Liver (tissue), 8 donors: ENCODE measurements at regions not wholly inside any gene's neighbourhood (a gene's known extent, or its start where the extent isn't known, plus 50 kb on each side); places are given as distances from the start of the nearest gene placed in this dataset.

Experiments
- DNase-seq: peaks from one replicate; pipeline ENCODE4 v3.0.0-alpha.2; 2017; ENCODE audit warnings: low spot score
- H3K27ac ChIP-seq, 2 donors: one replicate each; pipeline ENCODE4 v1.7.0; 2013; ENCODE audit warnings: inconsistent platforms in 2 of 2, low read length in 2 of 2, control low read depth in 1 of 2, low read depth in 1 of 2, mild to moderate bottlenecking in 1 of 2
- H3K27me3 ChIP-seq, 4 donors: one replicate each; pipeline versions ENCODE4 v1.6.1 to v1.7.0; 2013; ENCODE audit warnings: low read length in 3 of 4, inconsistent platforms in 1 of 4, mild to moderate bottlenecking in 1 of 4, moderate library complexity in 1 of 4; ENCODE audit not compliant: control insufficient read depth in 4 of 4, insufficient read depth in 4 of 4
- H3K36me3 ChIP-seq, 4 donors: one replicate each; pipeline versions ENCODE4 v1.6.1 to v1.7.0; 2013; ENCODE audit warnings: low read length in 3 of 4, mild to moderate bottlenecking in 3 of 4, low read depth in 1 of 4, moderate library complexity in 1 of 4; ENCODE audit not compliant: control insufficient read depth in 4 of 4, insufficient read depth in 3 of 4
- H3K4me1 ChIP-seq, 4 donors: one replicate each; pipeline versions ENCODE4 v1.6.1 to v1.7.0; 2013; ENCODE audit warnings: low read length in 3 of 4, mild to moderate bottlenecking in 3 of 4, moderate library complexity in 1 of 4; ENCODE audit not compliant: control insufficient read depth in 4 of 4, insufficient read depth in 4 of 4
- H3K4me3 ChIP-seq, 3 donors: one replicate each; pipeline versions ENCODE4 v1.6.1 to v1.7.0; 2013; ENCODE audit warnings: low read length in 3 of 3, control low read depth in 1 of 3, low read depth in 1 of 3, mild to moderate bottlenecking in 1 of 3
- H3K9ac ChIP-seq, 2 donors: one replicate each; pipeline ENCODE4 v1.7.0; 2013; ENCODE audit warnings: low read length in 2 of 2, mild to moderate bottlenecking in 2 of 2, moderate library complexity in 2 of 2, control low read depth in 1 of 2, low read depth in 1 of 2
- H3K9me3 ChIP-seq, 4 donors: one replicate each; pipeline versions ENCODE4 v1.6.1 to v1.7.0; 2013; ENCODE audit warnings: low read length in 3 of 4; ENCODE audit not compliant: control insufficient read depth in 4 of 4
- ATF3 ChIP-seq: IDR thresholded peaks from 2 replicates; pipeline ENCODE4 v1.6.1; 2016; ENCODE audit warnings: antibody characterized with exemption
- CTCF ChIP-seq: fragments of 150-350 bp; IDR thresholded peaks from 2 replicates; pipeline ENCODE4 v1.5.1; 2017; ENCODE audit warnings: improper control_type of control experiment, low read depth, low read length; ENCODE audit not compliant: missing input control
- EGR1 ChIP-seq, 2 donors: IDR thresholded peaks; 2 replicates each; pipeline ENCODE4 v1.6.1; 2016 to 2018; ENCODE audit warnings: antibody characterized with exemption in 2 of 2, low read depth in 2 of 2
- FOXA1 ChIP-seq: IDR thresholded peaks from 2 replicates; pipeline ENCODE4 v1.6.1; 2016; ENCODE audit warnings: antibody characterized with exemption
- FOXA2 ChIP-seq: IDR thresholded peaks from 2 replicates; pipeline ENCODE4 v1.6.1; 2016; ENCODE audit warnings: antibody characterized with exemption
- GABPA ChIP-seq, 2 donors: IDR thresholded peaks in 1 of 2; conservative IDR thresholded peaks in 1 of 2; 2 replicates each; pipeline ENCODE4 v1.6.1; 2016; ENCODE audit warnings: antibody characterized with exemption in 2 of 2, mild to moderate bottlenecking in 1 of 2, moderate library complexity in 1 of 2
- HNF4A ChIP-seq, 2 donors: conservative IDR thresholded peaks; 2 replicates each; pipeline ENCODE4 v1.6.1; 2016; ENCODE audit warnings: antibody characterized with exemption in 2 of 2, mild to moderate bottlenecking in 2 of 2
- JUND ChIP-seq, 2 donors: IDR thresholded peaks; 2 replicates each; pipeline ENCODE4 v1.6.1; 2016; ENCODE audit warnings: antibody characterized with exemption in 2 of 2
- NR2F2 ChIP-seq: IDR thresholded peaks from 2 replicates; pipeline ENCODE4 v1.6.1; 2016; ENCODE audit warnings: antibody characterized with exemption
- RAD21 ChIP-seq, 2 donors: IDR thresholded peaks; 2 replicates each; pipeline ENCODE4 v1.6.1; 2016; ENCODE audit warnings: antibody characterized with exemption in 2 of 2, mild to moderate bottlenecking in 2 of 2
- RXRA ChIP-seq, 2 donors: IDR thresholded peaks; 2 replicates each; pipeline ENCODE4 v1.6.1; 2017 to 2018; ENCODE audit warnings: antibody characterized with exemption in 2 of 2, mild to moderate bottlenecking in 1 of 2
- SP1 ChIP-seq: IDR thresholded peaks from 2 replicates; pipeline ENCODE4 v1.6.1; 2018; ENCODE audit warnings: antibody characterized with exemption, mild to moderate bottlenecking
- TAF1 ChIP-seq: conservative IDR thresholded peaks from 2 replicates; pipeline ENCODE4 v1.6.1; 2016; ENCODE audit warnings: antibody characterized with exemption, mild to moderate bottlenecking
- YY1 ChIP-seq: IDR thresholded peaks from 2 replicates; pipeline ENCODE4 v1.6.1; 2016; ENCODE audit warnings: antibody characterized with exemption, mild to moderate bottlenecking
- WGBS: extraction: QIAGEN DNeasy Blood & Tissue Kit; methylation state at CpG from one replicate; pipeline ENCODE4 v1.1.7; 2013; 5-methylcytosine and 5-hydroxymethylcytosine counted together
- TF ChIP-seq, protein P1 (sequence below): IDR thresholded peaks from 2 replicates; pipeline ENCODE4 v1.6.1; 2016; ENCODE audit warnings: antibody characterized with exemption
- donor health status: healthy.
- donor health status: healthy.
- donor health status: healthy.
- donor health status: healthy.
- donor health status: healthy.

DNA sequence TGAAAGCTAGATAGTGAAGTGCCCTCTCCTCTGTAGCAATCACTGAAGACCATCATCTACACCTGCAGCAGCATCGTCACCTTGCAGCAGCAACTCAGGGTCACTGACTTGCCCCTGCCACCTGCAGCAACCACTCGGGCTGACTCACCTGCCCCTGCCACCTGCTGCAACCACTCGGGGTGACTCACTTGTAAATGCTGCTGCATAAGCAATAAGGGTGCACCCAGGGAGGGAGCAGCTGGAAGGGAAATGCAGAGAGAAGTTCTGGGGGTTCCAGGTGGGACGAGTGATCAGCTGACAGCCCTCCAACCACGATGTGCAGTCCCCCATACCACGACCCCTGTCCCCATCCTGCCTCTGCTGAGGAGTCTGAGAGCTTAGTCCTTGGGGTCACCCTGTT is 357.1 kb upstream of the SFSWAP start:
- no peak for DNase-seq
- no peak overlapping the region for H3K9ac ChIP-seq
- 60% methylated on average over 6 of the region's 6 CpGs for WGBS
- H3K36me3 ChIP-seq = no peaks in the 10 kb centered on the region
- H3K4me3 ChIP-seq = no peak overlapping the region
- peaks cover 0 to 7% (median under 1%) of the 10 kb centered on the region in 4 donors for H3K27me3 ChIP-seq
- H3K27ac ChIP-seq = no peak overlapping the region
- no peaks in the 10 kb centered on the region for H3K4me1 ChIP-seq
- peaks cover 0 to 8% (median 0%) of the 10 kb centered on the region in 4 donors for H3K9me3 ChIP-seq
- no peak for TF ChIP-seq SP1
- TF ChIP-seq RXRA (IDR thresholded peaks at IDR 0.05) = no peak
- TF ChIP-seq JUND (IDR thresholded peaks at IDR 0.05) = no peak
- no peak for TF ChIP-seq GABPA (IDR thresholded peaks at IDR 0.05 in 1 of 2, conservative IDR thresholded peaks at IDR 0.05 in 1 of 2)
- no peak for TF ChIP-seq FOXA2
- TF ChIP-seq RAD21 (IDR thresholded peaks at IDR 0.05) = no peak
- no peak for TF ChIP-seq HNF4A (conservative IDR thresholded peaks at IDR 0.05)
- TF ChIP-seq, protein P1, sequence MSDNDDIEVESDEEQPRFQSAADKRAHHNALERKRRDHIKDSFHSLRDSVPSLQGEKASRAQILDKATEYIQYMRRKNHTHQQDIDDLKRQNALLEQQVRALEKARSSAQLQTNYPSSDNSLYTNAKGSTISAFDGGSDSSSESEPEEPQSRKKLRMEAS = no peak
- TF ChIP-seq TAF1 = no peak
- TF ChIP-seq FOXA1 = no peak
- TF ChIP-seq EGR1 (IDR thresholded peaks at IDR 0.05; ENCODE audit: low read depth in 2 of 2) = no peak
- TF ChIP-seq ATF3 = no peak
- no peak for TF ChIP-seq YY1
- no peak for TF ChIP-seq CTCF

DNA sequence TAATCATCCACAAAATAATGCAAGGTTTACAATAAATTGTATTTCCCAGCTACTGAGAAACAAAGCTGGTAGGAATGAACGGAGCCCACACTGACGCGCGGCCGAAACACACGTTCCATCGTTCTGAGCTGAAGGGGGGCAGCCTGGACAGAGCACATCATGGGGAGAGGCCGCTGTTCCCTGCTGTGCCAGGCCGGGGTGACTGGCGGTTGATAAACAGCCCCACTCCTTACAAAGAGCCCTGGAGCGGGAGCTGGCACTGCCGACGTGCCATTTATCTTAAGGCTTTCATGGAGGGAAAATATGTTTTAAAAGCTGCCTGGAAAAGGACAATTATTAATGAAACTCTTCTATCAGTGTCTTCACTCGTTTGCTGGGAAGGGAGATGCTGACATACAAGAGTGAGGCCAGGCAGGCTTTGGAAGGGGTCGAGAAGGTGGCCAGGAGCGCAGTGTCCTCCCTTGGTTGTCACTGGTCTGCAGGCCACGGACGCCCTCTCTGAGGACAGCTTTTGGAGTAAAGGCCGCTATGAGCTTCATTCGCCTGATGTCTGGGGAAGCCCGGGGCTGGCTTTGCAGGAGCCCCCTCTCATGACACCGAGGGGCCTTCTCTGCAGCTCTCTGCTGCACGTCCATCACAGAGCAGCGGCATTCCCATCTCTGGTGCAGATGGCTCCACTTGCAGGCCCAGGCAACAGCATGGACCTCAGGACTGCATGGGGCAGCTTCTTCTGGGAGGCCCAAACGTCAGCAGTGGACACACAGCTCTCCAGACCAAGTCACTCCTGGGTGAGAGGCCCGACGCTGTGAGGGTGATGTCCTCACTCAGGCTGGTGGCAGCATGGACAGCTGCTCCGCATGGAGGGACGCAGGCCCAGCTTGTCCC is 355.3 kb upstream of the SFSWAP start:
- 83% methylated on average over 29 of the region's 29 CpGs for WGBS
- H3K4me1 ChIP-seq = no peaks in the 10 kb centered on the region
- H3K4me3 ChIP-seq = no peak overlapping the region
- H3K9ac ChIP-seq = no peak overlapping the region
- peaks cover 0 to 7% (median 0%) of the 10 kb centered on the region in 4 donors for H3K27me3 ChIP-seq
- no peaks in the 10 kb centered on the region for H3K36me3 ChIP-seq
- peaks cover 0 to 8% (median 0%) of the 10 kb centered on the region in 4 donors for H3K9me3 ChIP-seq
- H3K27ac ChIP-seq = no peak overlapping the region
- TF ChIP-seq ATF3 (no peak), NR2F2 (no peak), YY1 (no peak), SP1 (no peak)
- no peak for DNase-seq
